ENCODE measurements at regions not wholly inside any gene's neighbourhood (a gene's known extent, or its start where the extent isn't known, plus 50 kb on each side); places are given as distances from the start of the nearest gene placed in this dataset.

DNA sequence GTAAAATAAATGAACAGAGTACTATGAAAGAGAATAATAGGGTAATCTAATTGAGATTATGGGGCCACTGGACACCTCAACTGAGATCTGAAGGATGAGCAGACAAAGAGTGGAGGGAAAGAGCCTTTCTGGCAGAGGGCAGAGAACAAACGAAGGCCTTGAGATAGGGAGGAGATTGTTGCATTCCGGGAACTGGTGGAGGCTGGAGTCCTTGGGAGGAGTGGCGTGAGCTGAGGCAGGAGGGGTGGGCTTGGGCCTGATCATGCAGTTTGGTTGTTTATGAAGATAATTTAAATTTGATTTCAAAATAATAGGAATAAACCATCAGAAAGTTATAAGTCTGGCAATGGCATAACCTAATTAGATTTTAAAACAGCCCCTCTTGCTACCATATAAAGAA is 59.5 kb upstream of the GALNT15 start:
- DNase-seq: no peak

DNA sequence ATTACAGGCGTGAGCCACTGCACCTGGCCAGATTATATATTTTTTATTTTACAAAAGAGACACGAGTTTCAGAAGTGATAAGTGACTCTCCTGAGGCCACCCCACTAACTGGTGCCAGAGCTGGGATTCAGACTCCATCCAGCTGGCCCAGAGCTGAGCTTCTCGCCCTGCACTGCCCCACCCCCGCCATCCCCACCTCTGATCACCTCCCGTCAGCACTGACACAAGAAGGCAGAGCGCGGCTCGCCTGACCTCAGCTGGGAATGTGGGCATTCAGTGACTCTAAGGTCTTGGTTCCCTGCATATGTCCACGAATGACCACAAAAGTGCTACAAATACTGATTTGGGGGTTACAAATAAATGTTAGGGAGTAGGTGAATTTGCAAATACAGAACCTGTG is 56.1 kb upstream of the GALNT15 start:
- DNase-seq: no peak

DNA sequence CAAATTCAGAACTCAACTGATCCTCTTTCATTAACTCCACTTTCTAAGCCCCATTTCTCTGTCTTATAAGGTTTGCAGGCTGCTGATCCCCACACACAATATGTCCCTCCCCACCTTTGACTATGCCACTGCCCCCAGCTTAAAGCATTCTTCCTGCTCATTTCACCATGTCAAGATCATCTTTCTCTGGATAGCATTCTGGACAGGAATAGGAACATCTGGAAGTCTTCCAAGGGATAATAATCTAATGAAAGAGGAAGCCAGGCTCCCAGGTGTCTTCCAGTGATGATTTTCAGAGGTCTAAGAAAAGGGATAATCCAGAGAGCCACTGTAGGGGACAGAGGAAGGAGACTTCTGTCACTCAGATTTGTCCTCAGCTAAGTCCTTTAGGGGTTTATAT is 54.6 kb upstream of the GALNT15 start:
- no peak for DNase-seq

DNA sequence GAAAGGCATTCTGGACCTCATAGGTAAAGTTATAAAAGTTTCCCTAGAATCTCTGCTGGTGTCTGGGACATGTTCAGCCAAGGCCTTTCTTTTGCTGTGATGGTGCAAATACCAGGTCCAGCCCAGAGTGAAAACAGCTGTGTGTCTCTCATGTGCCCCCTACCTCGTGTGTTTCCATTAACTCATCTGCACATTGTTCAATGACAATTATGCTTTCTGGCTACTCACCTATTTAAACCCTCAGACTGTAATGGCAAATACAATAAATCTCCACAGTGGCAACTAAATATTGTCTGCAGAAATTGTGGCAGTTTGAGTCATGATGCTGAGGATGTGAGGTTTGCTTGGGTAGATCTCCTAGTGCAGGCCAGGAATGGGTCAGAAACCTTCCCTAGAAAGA is 53.1 kb upstream of the GALNT15 start:
- no peak for DNase-seq

DNA sequence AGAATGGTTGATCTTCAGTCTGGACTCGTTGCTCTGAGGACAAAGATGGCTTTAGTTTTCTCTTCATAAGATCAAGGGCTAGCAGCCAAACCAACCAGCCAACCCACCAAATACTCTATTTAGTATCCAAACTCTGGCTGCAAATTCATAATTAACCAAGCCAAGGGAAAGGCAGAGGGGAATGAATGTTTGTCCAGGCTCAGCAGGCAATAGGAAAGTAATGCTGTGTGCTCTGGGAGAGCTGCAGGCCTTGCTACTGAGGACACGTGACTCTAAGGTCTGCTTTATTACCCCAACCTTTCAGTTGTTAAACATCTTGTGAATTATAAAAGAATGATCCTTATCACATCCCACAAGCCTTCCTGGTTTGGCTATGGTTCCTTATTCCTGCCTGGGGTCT is 52.3 kb upstream of the GALNT15 start:
- DNase-seq: no peak

DNA sequence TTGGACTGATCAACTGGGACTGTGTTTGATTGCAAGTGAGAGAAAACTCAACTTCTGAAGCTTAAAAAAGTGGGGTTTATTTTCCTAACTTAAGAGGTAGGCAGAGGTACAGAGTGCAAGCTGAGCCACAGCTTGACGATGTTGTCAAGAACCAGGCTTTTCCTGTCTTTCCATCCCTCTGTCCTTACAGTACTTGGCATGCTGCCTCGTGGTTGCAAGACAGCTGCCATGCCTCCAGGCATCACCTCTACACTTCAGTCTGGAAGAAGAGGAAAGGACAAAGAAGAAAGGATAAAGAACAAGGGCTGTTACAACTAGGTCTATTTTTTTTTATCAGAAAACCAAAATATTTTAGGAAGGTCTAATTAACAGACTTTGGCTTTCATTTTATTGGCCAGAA is 51.8 kb upstream of the GALNT15 start:
- no peak for DNase-seq

DNA sequence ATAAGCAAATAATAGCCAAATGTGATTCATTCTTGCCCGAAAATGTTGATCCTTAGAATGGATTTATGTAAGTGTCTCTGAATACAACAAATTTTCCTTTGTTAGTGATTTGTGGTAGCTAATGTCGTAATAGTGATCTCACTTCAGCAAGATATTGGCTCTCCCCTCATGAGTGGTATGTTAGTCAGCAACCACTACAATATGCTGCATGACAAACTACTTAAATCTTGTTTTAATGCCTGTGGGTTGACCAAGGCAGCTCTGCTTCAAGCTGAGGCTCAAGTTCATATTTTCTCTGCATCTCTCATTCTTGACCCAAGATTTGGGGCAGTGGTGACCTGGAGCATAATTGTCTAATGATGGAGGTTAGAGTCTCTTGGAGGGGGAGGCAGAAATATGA is 49.8 kb upstream of the GALNT15 start:
- DNase-seq: no peak
